Activated naive CD4-positive, alpha-beta T cell treated with anti-CD3 and anti-CD28 coated beads, Interleukin-2, amount 50 U/mL, for 72 hours (primary cell): ENCODE measurements at regions not wholly inside any gene's neighbourhood (a gene's known extent, or its start where the extent isn't known, plus 50 kb on each side); places are given as distances from the start of the nearest gene placed in this dataset.

Source experiments
- ATAC-seq, 2 donors: fragments of 150-1000 bp; cut with Tn5 transposase; 2 replicates each; pipeline ENCODE4 v1.10.0; 2021; ENCODE audit warnings: mild to moderate bottlenecking in 2 of 2, moderate library complexity in 2 of 2
- DNase-seq, 2 donors: peaks; one replicate each; pipeline ENCODE4 v3.0.0; 2021 to 2022; ENCODE audit warnings: low spot score in 2 of 2
- H3K27ac Mint-ChIP-seq, 2 donors: one replicate each; pipeline ENCODE4 v1.8.0; 2022; ENCODE audit warnings: mild to moderate bottlenecking in 2 of 2, mixed read lengths in 2 of 2
- H3K36me3 Mint-ChIP-seq, 2 donors: one replicate each; pipeline ENCODE4 v1.8.0; 2022; ENCODE audit warnings: mixed read lengths in 2 of 2
- H3K9me3 Mint-ChIP-seq, 2 donors: one replicate each; pipeline ENCODE4 v1.8.0; 2022; ENCODE audit warnings: mixed read lengths in 2 of 2

GRCh38 chr13:69010789-69011188 lies 1096.8 kb upstream of the ATXN8OS start:
- Mint-ChIP-seq H3K9me3 (peaks cover 8 to 14% of the 10 kb centered on the region in 2 donors), H3K27ac (no peak overlapping the region), H3K36me3 (no peaks in the 10 kb centered on the region)
- no peak for DNase-seq
- no peak for ATAC-seq

GRCh38 chr13:69008499-69008898 lies 1099.1 kb upstream of the ATXN8OS start:
- Mint-ChIP-seq H3K9me3 (peaks cover 13 to 17% of the 10 kb centered on the region in 2 donors), H3K36me3 (no peaks in the 10 kb centered on the region), H3K27ac (no peak overlapping the region)
- ATAC-seq (no peak), DNase-seq (no peak)

- peaks cover 8 to 11% of the 10 kb centered on the region in 2 donors for H3K36me3 Mint-ChIP-seq
- no peak overlapping the region for H3K27ac Mint-ChIP-seq
- ATAC-seq (no peak), DNase-seq (no peak)
- peaks cover 22 to 35% of the 10 kb centered on the region in 2 donors for H3K9me3 Mint-ChIP-seq
Observed at GRCh38 chr13:68998056-68998455, 1109.6 kb upstream of the ATXN8OS start.

- Mint-ChIP-seq H3K36me3 (peaks cover 8 to 11% of the 10 kb centered on the region in 2 donors), H3K9me3 (peaks cover 13 to 21% of the 10 kb centered on the region in 2 donors), H3K27ac (no peak overlapping the region)
- DNase-seq = no peak
- ATAC-seq = no peak
Observed at GRCh38 chr13:68996668-68997025, 1111.0 kb upstream of the ATXN8OS start.

- Mint-ChIP-seq H3K9me3 (peaks cover 12 to 16% of the 10 kb centered on the region in 2 donors), H3K27ac (no peak overlapping the region), H3K36me3 (peaks cover 8 to 10% of the 10 kb centered on the region in 2 donors)
- no peak for ATAC-seq
- no peak for DNase-seq
Observed at GRCh38 chr13:68995972-68996667, 1111.5 kb upstream of the ATXN8OS start.

- H3K9me3 Mint-ChIP-seq = peaks cover 0 to 7% of the 10 kb centered on the region in 2 donors
- no peak for DNase-seq
- no peaks in the 10 kb centered on the region for H3K36me3 Mint-ChIP-seq
- ATAC-seq = no peak
- H3K27ac Mint-ChIP-seq = no peak overlapping the region
Observed at GRCh38 chr13:68993154-68993553, 1114.5 kb upstream of the ATXN8OS start.

- ATAC-seq (no peak), DNase-seq (no peak)
- H3K36me3 Mint-ChIP-seq = peaks cover 0 to 3% of the 10 kb centered on the region in 2 donors
- no peak overlapping the region for H3K27ac Mint-ChIP-seq
- H3K9me3 Mint-ChIP-seq = peaks cover 3 to 7% of the 10 kb centered on the region in 2 donors
Observed at GRCh38 chr13:68988176-68988575, 1119.5 kb upstream of the ATXN8OS start.

GRCh38 chr13:68987585-68987984 lies 1120.0 kb upstream of the ATXN8OS start:
- Mint-ChIP-seq H3K27ac (no peak overlapping the region), H3K9me3 (peaks cover 3 to 8% of the 10 kb centered on the region in 2 donors), H3K36me3 (peaks cover 0 to 4% of the 10 kb centered on the region in 2 donors)
- DNase-seq (no peak), ATAC-seq (no peak)

GRCh38 chr13:68984688-68985319 lies 1122.8 kb upstream of the ATXN8OS start:
- H3K27ac Mint-ChIP-seq = no peak overlapping the region
- DNase-seq (no peak), ATAC-seq (no peak)
- peaks cover 0 to 4% of the 10 kb centered on the region in 2 donors for H3K36me3 Mint-ChIP-seq
- H3K9me3 Mint-ChIP-seq = peaks cover 3 to 11% of the 10 kb centered on the region in 2 donors

GRCh38 chr13:68982961-68983619 lies 1124.5 kb upstream of the ATXN8OS start:
- DNase-seq (no peak), ATAC-seq (no peak)
- Mint-ChIP-seq H3K36me3 (peaks cover 0 to 4% of the 10 kb centered on the region in 2 donors), H3K27ac (no peak overlapping the region), H3K9me3 (peaks cover 6 to 15% of the 10 kb centered on the region in 2 donors)

GRCh38 chr13:68976287-68976686 lies 1131.3 kb upstream of the ATXN8OS start:
- Mint-ChIP-seq H3K36me3 (no peaks in the 10 kb centered on the region), H3K27ac (no peak overlapping the region), H3K9me3 (peaks cover 10 to 14% of the 10 kb centered on the region in 2 donors)
- ATAC-seq = no peak
- no peak for DNase-seq

- no peak overlapping the region for H3K27ac Mint-ChIP-seq
- H3K36me3 Mint-ChIP-seq = no peaks in the 10 kb centered on the region
- no peak for DNase-seq
- peaks cover 6 to 9% of the 10 kb centered on the region in 2 donors for H3K9me3 Mint-ChIP-seq
- no peak for ATAC-seq
Observed at GRCh38 chr13:68970532-68970931, 1137.1 kb upstream of the ATXN8OS start.

GRCh38 chr13:68948586-68948985 lies 1159.0 kb upstream of the ATXN8OS start:
- ATAC-seq = no peak
- Mint-ChIP-seq H3K27ac (no peak overlapping the region), H3K36me3 (peaks cover 0 to 4% of the 10 kb centered on the region in 2 donors), H3K9me3 (peaks cover 23 to 26% of the 10 kb centered on the region in 2 donors)
- DNase-seq = no peak

- no peak for DNase-seq
- peaks cover 12 to 15% of the 10 kb centered on the region in 2 donors for H3K9me3 Mint-ChIP-seq
- ATAC-seq = no peak
- no peak overlapping the region for H3K27ac Mint-ChIP-seq
- peaks cover 0 to 4% of the 10 kb centered on the region in 2 donors for H3K36me3 Mint-ChIP-seq
Observed at GRCh38 chr13:68944272-68944671, 1163.4 kb upstream of the ATXN8OS start.

- no peak for DNase-seq
- Mint-ChIP-seq H3K9me3 (peaks cover 19 to 21% of the 10 kb centered on the region in 2 donors), H3K27ac (no peak overlapping the region), H3K36me3 (peaks cover 0 to 10% of the 10 kb centered on the region in 2 donors)
- no peak for ATAC-seq
Observed at GRCh38 chr13:68940049-68940448, 1167.6 kb upstream of the ATXN8OS start.

- no peak for ATAC-seq
- DNase-seq = no peak
- Mint-ChIP-seq H3K9me3 (peaks cover 19 to 25% of the 10 kb centered on the region in 2 donors), H3K27ac (no peak overlapping the region), H3K36me3 (peaks cover 0 to 6% of the 10 kb centered on the region in 2 donors)
Observed at GRCh38 chr13:68938639-68939038, 1169.0 kb upstream of the ATXN8OS start.

- no peak for DNase-seq
- Mint-ChIP-seq H3K36me3 (no peaks in the 10 kb centered on the region), H3K9me3 (peaks cover 11 to 14% of the 10 kb centered on the region in 2 donors), H3K27ac (no peak overlapping the region)
- ATAC-seq = no peak
Observed at GRCh38 chr13:68929075-68929745, 1178.4 kb upstream of the ATXN8OS start.
